Common myeloid progenitor, CD34-positive (primary cell): ENCODE measurements at regions not wholly inside any gene's neighbourhood (a gene's known extent, or its start where the extent isn't known, plus 50 kb on each side); places are given as distances from the start of the nearest gene placed in this dataset.

Experiments used
- CTCF ChIA-PET: fragments of 350-600 bp; sonication (Branson Sonifier 250); formaldehyde crosslinking; loops from one replicate; lab custom pipeline; 2021; ENCODE audit warnings: antibody characterized with exemption; lab: Charles Lee
- POLR2A ChIA-PET: fragments of 350-600 bp; sonication (Branson Sonifier 250); formaldehyde crosslinking; loops from one replicate; lab custom pipeline; 2021; ENCODE audit warnings: antibody characterized with exemption; lab: Charles Lee
- DNase-seq, 3 donors: peaks; one replicate each; pipeline versions ENCODE4 v3.0.0 to v3.0.0-alpha.2; 2013
- H3K27ac ChIP-seq, 2 experiments: 1 replicate in 1 of 2; 2 replicates in 1 of 2; pipeline ENCODE4 v1.7.0; 2013; ENCODE audit warnings: inconsistent platforms in 2 of 2, low read length in 2 of 2, mild to moderate bottlenecking in 2 of 2, low read depth in 1 of 2, moderate library complexity in 1 of 2; ENCODE audit not compliant: severe bottlenecking in 2 of 2, insufficient read depth in 1 of 2, poor library complexity in 1 of 2
- H3K27me3 ChIP-seq, 5 experiments: replicated peaks in 2 of 5; 1 replicate in 3 of 5; 2 replicates in 2 of 5; pipeline versions ENCODE4 v1.6.1 to v1.7.0; 2013; ENCODE audit warnings: low read length in 4 of 5, mild to moderate bottlenecking in 2 of 5, moderate library complexity in 2 of 5, inconsistent platforms in 1 of 5; ENCODE audit not compliant: insufficient read depth in 5 of 5, control insufficient read depth in 4 of 5
- H3K36me3 ChIP-seq, 4 experiments: 1 replicate in 2 of 4; 2 replicates in 2 of 4; pipeline versions ENCODE4 v1.6.1 to v1.7.0; 2013; ENCODE audit warnings: low read length in 3 of 4, control low read depth in 1 of 4, mild to moderate bottlenecking in 1 of 4; ENCODE audit not compliant: control insufficient read depth in 4 of 4, insufficient read depth in 4 of 4
- H3K4me1 ChIP-seq, 4 experiments: 1 replicate in 3 of 4; 2 replicates in 1 of 4; pipeline versions ENCODE4 v1.6.1 to v1.7.1; 2013; ENCODE audit warnings: low read length in 3 of 4, mild to moderate bottlenecking in 3 of 4, control low read depth in 1 of 4, inconsistent platforms in 1 of 4, moderate library complexity in 1 of 4; ENCODE audit not compliant: control insufficient read depth in 4 of 4, insufficient read depth in 4 of 4; ENCODE audit errors: control extremely low read depth in 1 of 4
- H3K4me3 ChIP-seq, 7 experiments: 1 replicate in 4 of 7; 2 replicates in 3 of 7; pipeline versions ENCODE4 v1.5.1 to v1.7.0; 2013; ENCODE audit warnings: mild to moderate bottlenecking in 7 of 7, low read length in 6 of 7, moderate library complexity in 6 of 7, inconsistent platforms in 2 of 7, low read depth in 2 of 7, control low read depth in 1 of 7; ENCODE audit not compliant: insufficient read depth in 4 of 7, control insufficient read depth in 1 of 7; ENCODE audit errors: extremely low read depth in 1 of 7
- H3K9me3 ChIP-seq, 5 experiments: 1 replicate in 4 of 5; 2 replicates in 1 of 5; pipeline versions ENCODE4 v1.6.1 to v1.7.1; 2013; ENCODE audit warnings: low read length in 4 of 5, mild to moderate bottlenecking in 2 of 5, inconsistent platforms in 1 of 5, low read depth in 1 of 5, moderate library complexity in 1 of 5; ENCODE audit not compliant: control insufficient read depth in 4 of 5, insufficient read depth in 2 of 5; ENCODE audit errors: control extremely low read depth in 1 of 5
- WGBS: methylation state at CpG from one replicate; pipeline ENCODE4 v1.1.5; 2013; ENCODE audit not compliant: insufficient coverage; 5-methylcytosine and 5-hydroxymethylcytosine counted together

- no peak overlapping the region for H3K4me3 ChIP-seq
- no peaks in the 10 kb centered on the region for H3K36me3 ChIP-seq
- no peaks in the 10 kb centered on the region for H3K9me3 ChIP-seq
- no peaks in the 10 kb centered on the region for H3K4me1 ChIP-seq
- ChIA-PET CTCF (no interaction called here), POLR2A (no interaction called here)
- no peak overlapping the region for H3K27ac ChIP-seq
- no peaks in the 10 kb centered on the region for H3K27me3 ChIP-seq
- DNase-seq = no peak
These were observed 478.7 kb upstream of the ADAMTS9 start for GRCh38 chr3:65166531-65166930.

- no peak overlapping the region for H3K27ac ChIP-seq
- no peaks in the 10 kb centered on the region for H3K4me1 ChIP-seq
- H3K36me3 ChIP-seq = no peaks in the 10 kb centered on the region
- POLR2A ChIA-PET = no interaction called here
- H3K4me3 ChIP-seq = no peak overlapping the region
- no peak for DNase-seq
- CTCF ChIA-PET = no interaction called here
- no peaks in the 10 kb centered on the region for H3K27me3 ChIP-seq
- no CpG with 5 or more reads among the region's 3 CpGs for WGBS
- H3K9me3 ChIP-seq = no peaks in the 10 kb centered on the region
These were observed 470.2 kb upstream of the ADAMTS9 start for GRCh38 chr3:65158023-65158422.

- CTCF ChIA-PET = no interaction called here
- POLR2A ChIA-PET = no interaction called here
- Histone ChIP-seq H3K36me3 (no peaks in the 10 kb centered on the region), H3K27me3 (no peaks in the 10 kb centered on the region), H3K4me3 (no peak overlapping the region), H3K9me3 (no peaks in the 10 kb centered on the region), H3K27ac (no peak overlapping the region), H3K4me1 (no peaks in the 10 kb centered on the region)
- 86% methylated on average over 5 of the region's 8 CpGs for WGBS
- no peak for DNase-seq
These were observed 466.2 kb upstream of the ADAMTS9 start for GRCh38 chr3:65153850-65154512.

GRCh38 chr3:65151666-65152065, 463.9 kb upstream of the ADAMTS9 start:
- no peaks in the 10 kb centered on the region for H3K9me3 ChIP-seq
- POLR2A ChIA-PET = no interaction called here
- DNase-seq = no peak
- CTCF ChIA-PET = no interaction called here
- H3K4me1 ChIP-seq = no peaks in the 10 kb centered on the region
- no peak overlapping the region for H3K4me3 ChIP-seq
- H3K27ac ChIP-seq = no peak overlapping the region
- H3K27me3 ChIP-seq = no peaks in the 10 kb centered on the region
- no peaks in the 10 kb centered on the region for H3K36me3 ChIP-seq
- 94% methylated on average over 4 of the region's 6 CpGs for WGBS

- H3K27ac ChIP-seq = no peak overlapping the region
These were observed 462.1 kb upstream of the ADAMTS9 start for GRCh38 chr3:65149877-65150276.

GRCh38 chr3:65148687-65149086, 460.9 kb upstream of the ADAMTS9 start:
- POLR2A ChIA-PET = no interaction called here
- Histone ChIP-seq H3K9me3 (no peaks in the 10 kb centered on the region), H3K36me3 (no peaks in the 10 kb centered on the region), H3K27me3 (no peaks in the 10 kb centered on the region), H3K4me1 (no peaks in the 10 kb centered on the region), H3K27ac (no peak overlapping the region), H3K4me3 (no peak overlapping the region)
- 96% methylated on average over 2 of the region's 2 CpGs for WGBS
- no peak for DNase-seq
- CTCF ChIA-PET = no interaction called here

More at GRCh38 chr3:65149877-65150276, 462.1 kb upstream of the ADAMTS9 start:
- CTCF ChIA-PET = no interaction called here
- no peak for DNase-seq
- no CpG with 5 or more reads among the region's 1 CpG for WGBS
- Histone ChIP-seq H3K36me3 (no peaks in the 10 kb centered on the region), H3K4me3 (no peak overlapping the region), H3K27me3 (no peaks in the 10 kb centered on the region), H3K4me1 (no peaks in the 10 kb centered on the region), H3K9me3 (no peaks in the 10 kb centered on the region)
- POLR2A ChIA-PET = no interaction called here

- 100% methylated on average over 1 of the region's 3 CpGs for WGBS
- H3K4me1 ChIP-seq = no peaks in the 10 kb centered on the region
- DNase-seq = no peak
- H3K27me3 ChIP-seq = peaks cover 0 to under 1% (median 0%) of the 10 kb centered on the region in 5 experiments
- H3K9me3 ChIP-seq = no peaks in the 10 kb centered on the region
- no peak overlapping the region for H3K4me3 ChIP-seq
- H3K36me3 ChIP-seq = no peaks in the 10 kb centered on the region
- POLR2A ChIA-PET = no interaction called here
- H3K27ac ChIP-seq = no peak overlapping the region
- CTCF ChIA-PET = interaction anchor here (0.6 kb wide), 1 partner anchor 88 kb away, joined by 4 read pairs; no protein-coding TSS in a partner anchor
These were observed 458.4 kb upstream of the ADAMTS9 start for GRCh38 chr3:65146179-65146578.
